Lower leg skin (tissue), 4 donors: ENCODE measurements at regions not wholly inside any gene's neighbourhood (a gene's known extent, or its start where the extent isn't known, plus 50 kb on each side); places are given as distances from the start of the nearest gene placed in this dataset.

Experiments used
- DNase-seq, 2 donors: peaks; one replicate each; pipeline ENCODE4 v3.0.0-alpha.2; 2019; ENCODE audit warnings: low spot score in 2 of 2
- H3K4me3 ChIP-seq: fragments of 200-600 bp; sonication (generic); 2 replicates; pipeline ENCODE4 v1.5.1; 2017; ENCODE audit warnings: mild to moderate bottlenecking, low read depth; ENCODE audit not compliant: poor library complexity, severe bottlenecking
- CTCF ChIP-seq, 3 donors: fragments of 450-650 bp; IDR thresholded peaks; one replicate each; pipeline ENCODE4 v1.5.1; 2016; ENCODE audit warnings: antibody characterized with exemption in 3 of 3, mild to moderate bottlenecking in 3 of 3, moderate library complexity in 2 of 3
- POLR2A ChIP-seq, 2 donors: fragments of 450-650 bp; IDR thresholded peaks; one replicate each; pipeline ENCODE4 v1.6.1; 2016 to 2017; ENCODE audit warnings: antibody characterized with exemption in 2 of 2, mild to moderate bottlenecking in 1 of 2, moderate library complexity in 1 of 2
- WGBS, 2 donors: methylation state at CpG; one replicate each; pipeline ENCODE4 v1.1.5; 2018; 5-methylcytosine and 5-hydroxymethylcytosine counted together
- intact Hi-C: fragments of 100-400 bp; cut with DNase I; formaldehyde crosslinking; loops from one replicate; pipeline ENCODE4 v1.15.0; 2023; ENCODE audit warnings: low total_unique reads

DNA sequence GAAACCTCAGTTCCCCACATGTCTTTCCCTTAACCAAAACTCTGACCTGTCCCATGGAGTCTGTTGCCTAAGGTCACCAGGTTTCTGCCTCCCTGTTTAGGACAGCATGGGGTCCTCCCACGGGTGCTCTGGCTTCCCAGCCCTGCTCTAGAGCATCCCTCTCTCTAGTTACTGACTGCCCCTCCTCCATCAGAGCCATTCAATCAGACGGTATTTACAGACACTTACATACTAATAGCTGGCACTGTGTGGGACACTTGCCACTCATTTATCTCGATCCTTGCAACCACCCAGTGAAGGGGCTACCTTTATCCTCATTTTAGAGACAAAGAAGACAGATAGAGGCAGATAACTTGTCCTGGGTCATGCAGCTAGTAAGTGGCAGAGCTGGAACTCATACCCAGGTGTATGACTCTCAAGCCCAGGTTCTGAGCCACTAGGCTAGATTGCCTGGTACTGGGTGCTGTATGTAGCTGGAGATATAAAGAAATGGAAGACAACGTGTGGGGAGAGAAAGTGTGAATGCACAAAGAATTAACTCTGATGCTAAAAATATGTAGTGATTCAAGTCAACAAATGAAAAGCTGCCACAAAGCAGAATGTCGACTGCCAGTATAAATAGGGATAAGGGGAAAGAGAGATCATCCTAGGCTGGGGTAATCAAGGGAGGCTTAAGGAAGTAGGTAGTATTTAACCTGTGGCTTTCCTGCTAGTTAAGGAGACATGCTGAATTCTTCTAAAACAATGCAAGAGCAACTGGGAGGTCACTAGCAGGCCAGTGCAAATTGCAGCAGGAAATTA, 52.5 kb upstream of the PDE8B start:
- H3K4me3 ChIP-seq = no peak overlapping the region
- DNase-seq = no peak
- no peak for TF ChIP-seq CTCF (IDR thresholded peaks at IDR 0.05)
- no peak for TF ChIP-seq POLR2A (IDR thresholded peaks at IDR 0.05)
- intact Hi-C loops = no loop called here
- WGBS, 2 donors = 49 to 62% methylated on average over 5 of the region's 5 CpGs

DNA sequence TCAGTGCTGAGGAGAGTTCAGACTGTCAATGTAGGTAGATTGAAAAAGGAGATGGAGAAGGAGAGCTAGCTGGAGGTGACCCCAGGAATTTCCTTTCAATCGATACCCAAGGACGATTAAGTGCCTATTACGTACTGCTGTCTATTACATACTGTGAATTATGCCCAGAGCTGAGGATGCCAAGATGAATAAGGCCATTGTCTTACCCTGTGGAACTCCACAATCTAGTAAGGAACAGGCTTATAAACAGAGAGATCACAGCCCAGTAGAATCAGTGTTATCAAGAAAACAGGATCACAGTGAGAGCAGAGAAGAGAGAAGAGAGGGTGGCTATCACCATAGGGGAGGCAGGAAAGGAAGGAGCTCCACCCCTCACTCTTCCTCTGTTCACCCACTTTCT, 54.1 kb upstream of the PDE8B start:
- no peak for DNase-seq
- 78 to 80% methylated on average over 3 of the region's 3 CpGs for WGBS, 2 donors
- TF ChIP-seq POLR2A (IDR thresholded peaks at IDR 0.05) (no peak), CTCF (IDR thresholded peaks at IDR 0.05) (no peak)
- no peak overlapping the region for H3K4me3 ChIP-seq
- intact Hi-C loops = no loop called here

DNA sequence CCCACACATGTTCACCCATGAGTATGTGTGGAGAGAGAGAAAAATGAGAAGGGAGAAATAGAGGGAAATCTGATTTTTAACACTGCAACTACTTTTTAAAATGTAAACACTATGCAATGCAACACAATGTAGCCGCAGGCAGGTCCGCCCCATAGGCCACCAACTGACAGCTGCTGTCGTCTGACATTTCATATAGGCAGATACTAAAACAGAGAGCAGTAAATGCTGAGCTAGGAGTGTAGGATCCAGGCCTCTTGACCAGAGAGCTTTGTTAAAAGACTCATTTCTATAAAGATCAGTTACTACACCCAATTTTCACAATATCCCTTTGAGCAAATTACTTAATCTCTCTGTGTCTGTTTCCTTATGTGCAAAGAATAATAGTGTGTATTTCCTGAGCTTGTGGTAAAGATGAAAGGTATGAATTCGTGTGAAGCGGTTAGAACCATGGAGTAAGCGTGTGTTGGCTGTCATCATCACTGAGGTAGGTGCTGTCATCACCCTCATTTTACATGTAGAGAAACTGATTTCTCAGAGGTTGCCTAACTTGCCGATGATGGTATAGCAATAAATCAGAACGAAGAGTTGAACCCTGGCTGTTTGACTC, 55.2 kb upstream of the PDE8B start:
- DNase-seq = no peak
- TF ChIP-seq POLR2A (IDR thresholded peaks at IDR 0.05) = no peak
- no peak for TF ChIP-seq CTCF (IDR thresholded peaks at IDR 0.05)
- H3K4me3 ChIP-seq = no peak overlapping the region
- 88% methylated on average over 8 of the region's 8 CpGs for WGBS, 2 donors
- intact Hi-C loops = no loop called here

- intact Hi-C loops = no loop called here
- 91 to 94% methylated on average over 8 of the region's 8 CpGs for WGBS, 2 donors
- no peak overlapping the region for H3K4me3 ChIP-seq
- TF ChIP-seq CTCF (IDR thresholded peaks at IDR 0.05) (no peak), POLR2A (IDR thresholded peaks at IDR 0.05) (no peak)
- DNase-seq = no peak
Observed at GRCh38 chr5:77152441-77152840, 58.0 kb upstream of the PDE8B start.

- intact Hi-C loops = no loop called here
- 97 to 100% methylated on average over 1 of the region's 1 CpG for WGBS, 2 donors
- no peak for DNase-seq
- no peak for TF ChIP-seq POLR2A (IDR thresholded peaks at IDR 0.05)
- no peak overlapping the region for H3K4me3 ChIP-seq
Observed at GRCh38 chr5:77151501-77151900, 59.0 kb upstream of the PDE8B start.

DNA sequence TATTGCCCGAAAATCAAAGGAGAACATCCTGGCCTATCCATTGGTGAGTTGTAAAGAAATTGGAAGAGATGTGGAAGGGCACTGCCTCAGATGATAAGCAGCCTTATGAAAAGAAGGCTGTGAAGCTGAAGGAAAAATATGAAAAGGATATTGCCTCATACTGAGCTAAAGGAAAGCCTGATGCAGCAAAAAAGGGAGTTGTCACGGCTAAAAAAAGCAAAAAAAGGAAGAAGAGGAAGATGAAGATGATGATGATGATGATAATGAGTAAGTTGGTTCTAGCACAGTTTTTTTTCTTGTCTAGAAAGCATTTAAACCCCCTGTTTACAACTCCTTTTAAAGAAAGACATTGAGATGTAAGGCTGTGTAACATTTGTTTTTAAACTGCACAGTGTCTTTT, 59.8 kb upstream of the ZBED3 start:
- intact Hi-C loops = loop anchor here (10.0 kb wide), 1 partner anchor 348 kb away; the partner anchor contains the start of gene WDR41
- no peak for DNase-seq
- TF ChIP-seq CTCF (IDR thresholded peaks at IDR 0.05) = no peak
- no peak for TF ChIP-seq POLR2A (IDR thresholded peaks at IDR 0.05)
- H3K4me3 ChIP-seq = no peak overlapping the region
- WGBS, 2 donors = 76 to 79% methylated on average over 2 of the region's 2 CpGs
